ENCODE measurements at regions not wholly inside any gene's neighbourhood (a gene's known extent, or its start where the extent isn't known, plus 50 kb on each side); places are given as distances from the start of the nearest gene placed in this dataset.

DNA sequence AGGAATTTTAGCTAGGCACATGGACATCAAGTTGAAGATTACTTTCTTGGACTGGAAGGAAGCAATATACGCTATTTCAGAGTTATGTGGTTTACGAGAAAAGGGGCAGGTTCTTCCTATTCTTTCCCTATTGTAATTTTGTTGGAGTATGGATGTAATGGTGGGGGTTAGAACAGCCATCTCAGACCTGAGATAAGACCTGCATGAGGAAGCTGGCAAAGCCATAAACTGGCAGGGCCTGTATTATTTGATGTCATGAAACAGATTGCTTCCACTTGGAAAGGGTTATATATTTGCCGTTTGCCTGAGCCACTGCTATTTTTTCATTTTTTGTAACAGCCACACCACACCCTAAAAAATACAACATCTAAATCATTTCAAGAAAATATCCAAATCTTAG, 220.5 kb upstream of the MAGI2 start:
- TF ChIP-seq, protein P1, sequence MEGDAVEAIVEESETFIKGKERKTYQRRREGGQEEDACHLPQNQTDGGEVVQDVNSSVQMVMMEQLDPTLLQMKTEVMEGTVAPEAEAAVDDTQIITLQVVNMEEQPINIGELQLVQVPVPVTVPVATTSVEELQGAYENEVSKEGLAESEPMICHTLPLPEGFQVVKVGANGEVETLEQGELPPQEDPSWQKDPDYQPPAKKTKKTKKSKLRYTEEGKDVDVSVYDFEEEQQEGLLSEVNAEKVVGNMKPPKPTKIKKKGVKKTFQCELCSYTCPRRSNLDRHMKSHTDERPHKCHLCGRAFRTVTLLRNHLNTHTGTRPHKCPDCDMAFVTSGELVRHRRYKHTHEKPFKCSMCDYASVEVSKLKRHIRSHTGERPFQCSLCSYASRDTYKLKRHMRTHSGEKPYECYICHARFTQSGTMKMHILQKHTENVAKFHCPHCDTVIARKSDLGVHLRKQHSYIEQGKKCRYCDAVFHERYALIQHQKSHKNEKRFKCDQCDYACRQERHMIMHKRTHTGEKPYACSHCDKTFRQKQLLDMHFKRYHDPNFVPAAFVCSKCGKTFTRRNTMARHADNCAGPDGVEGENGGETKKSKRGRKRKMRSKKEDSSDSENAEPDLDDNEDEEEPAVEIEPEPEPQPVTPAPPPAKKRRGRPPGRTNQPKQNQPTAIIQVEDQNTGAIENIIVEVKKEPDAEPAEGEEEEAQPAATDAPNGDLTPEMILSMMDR (conservative IDR thresholded peaks at IDR 0.05; ENCODE audit: low read length), result no peak
- no peak for TF ChIP-seq EZH2phosphoT487 (IDR thresholded peaks at IDR 0.05; ENCODE audit: borderline replicate concordance)
